HG02840 (cell line): ENCODE measurements at regions not wholly inside any gene's neighbourhood (a gene's known extent, or its start where the extent isn't known, plus 50 kb on each side); places are given as distances from the start of the nearest gene placed in this dataset.

ENCODE experiments used
- ATAC-seq: cut with Tn5 transposase; IDR thresholded peaks from one replicate; pipeline ENCODE4 v1.9.1; 2021; ENCODE audit warnings: mild to moderate bottlenecking, moderate library complexity, moderate number of reproducible peaks; ENCODE audit not compliant: unreplicated experiment, low FRiP score

- ATAC-seq: no peak
These were observed 976.8 kb upstream of the ADGRL3 start for GRCh38 chr4:60223208-60223923.

- no peak for ATAC-seq
These were observed 958.3 kb upstream of the ADGRL3 start for GRCh38 chr4:60241866-60242265.

GRCh38 chr4:60249784-60250183 lies 950.3 kb upstream of the ADGRL3 start:
- ATAC-seq: no peak

GRCh38 chr4:60250657-60251056 lies 949.5 kb upstream of the ADGRL3 start:
- no peak for ATAC-seq

- no peak for ATAC-seq
These were observed 940.3 kb upstream of the ADGRL3 start for GRCh38 chr4:60259781-60260180.

GRCh38 chr4:60266505-60266904 lies 933.6 kb upstream of the ADGRL3 start:
- no peak for ATAC-seq

GRCh38 chr4:60296386-60296785 lies 903.7 kb upstream of the ADGRL3 start:
- no peak for ATAC-seq

GRCh38 chr4:60313611-60314178 lies 886.4 kb upstream of the ADGRL3 start:
- no peak for ATAC-seq

- ATAC-seq: no peak
These were observed 885.7 kb upstream of the ADGRL3 start for GRCh38 chr4:60314416-60314815.

- no peak for ATAC-seq
These were observed 884.5 kb upstream of the ADGRL3 start for GRCh38 chr4:60315586-60315985.

GRCh38 chr4:60326735-60327134 lies 873.4 kb upstream of the ADGRL3 start:
- ATAC-seq: no peak

GRCh38 chr4:60327651-60328050 lies 872.5 kb upstream of the ADGRL3 start:
- ATAC-seq: no peak

- no peak for ATAC-seq
These were observed 855.2 kb upstream of the ADGRL3 start for GRCh38 chr4:60344908-60345307.

- no peak for ATAC-seq
These were observed 854.7 kb upstream of the ADGRL3 start for GRCh38 chr4:60345392-60345791.

- no peak for ATAC-seq
These were observed 840.3 kb upstream of the ADGRL3 start for GRCh38 chr4:60359746-60360367.

GRCh38 chr4:60365176-60365575 lies 835.0 kb upstream of the ADGRL3 start:
- ATAC-seq: no peak

- no peak for ATAC-seq
These were observed 833.5 kb upstream of the ADGRL3 start for GRCh38 chr4:60366661-60367060.

GRCh38 chr4:60368986-60369385 lies 831.1 kb upstream of the ADGRL3 start:
- no peak for ATAC-seq

- no peak for ATAC-seq
These were observed 822.1 kb upstream of the ADGRL3 start for GRCh38 chr4:60378010-60378409.

- no peak for ATAC-seq
These were observed 815.6 kb upstream of the ADGRL3 start for GRCh38 chr4:60384516-60384915.

GRCh38 chr4:60389633-60390032 lies 810.5 kb upstream of the ADGRL3 start:
- no peak for ATAC-seq
